K562 (cell line): ENCODE measurements at regions not wholly inside any gene's neighbourhood (a gene's known extent, or its start where the extent isn't known, plus 50 kb on each side); places are given as distances from the start of the nearest gene placed in this dataset.

ENCODE experiments used
- ATAC-seq: fragments of 200-7000 bp; cut with Tn5 transposase; 3 replicates; pipeline ENCODE4 v1.9.1; 2020; ENCODE audit warnings: moderate library complexity
- BruUV-seq: library from RNA; stranded (reverse); fragments of 400-500 nt; replicated peaks from 2 replicates; lab custom pipeline; 2021; lab: Mats Ljungman, UMichigan
- CTCF ChIA-PET: fragments of 300-600 bp; formaldehyde crosslinking; extraction: SDS; loops from one replicate; lab custom pipeline; 2021; ENCODE audit warnings: low intra/inter-chr PET ratio; lab: Yijun Ruan, JAX
- POLR2A ChIA-PET: fragments of 300-600, 350-650 bp; sonication (Branson Sonifier 250); formaldehyde crosslinking; extraction: SDS; loops from one replicate; lab custom pipeline; 2021; ENCODE audit warnings: antibody characterized with exemption, inconsistent platforms; lab: Yijun Ruan, JAX
- DNase-seq, 4 experiments: peaks; one replicate each; pipeline versions ENCODE4 v3.0.0 to v3.0.0-alpha.2; 2011 to 2018; ENCODE audit warnings: low spot score in 3 of 4, mixed read lengths in 3 of 4; ENCODE audit errors: extremely low read depth in 1 of 4
- FAIRE-seq: peaks from 2 replicates; lab custom pipeline; 2011; peaks lifted over from hg19 to GRCh38; lab: Jason Lieb, UNC
- H2AFZ ChIP-seq: 2 replicates; pipeline ENCODE4 v1.6.0; 2011; ENCODE audit warnings: low read depth, low read length, control low read depth, inconsistent platforms
- H3K27ac ChIP-seq: fragments of 200-600 bp; 3 replicates; pipeline ENCODE4 v1.8.0; 2011; ENCODE audit warnings: low read depth, mild to moderate bottlenecking, control low read depth, inconsistent platforms, low read length, moderate library complexity, mixed read lengths; ENCODE audit errors: extremely low read depth
- H3K27me3 ChIP-seq, 2 experiments: fragments of 300-600 bp in 1 of 2; 2 replicates in 1 of 2; 3 replicates in 1 of 2; pipeline versions ENCODE4 v1.6.0 to v1.8.0; 2011; ENCODE audit warnings: inconsistent platforms in 2 of 2, low read length in 2 of 2, mild to moderate bottlenecking in 1 of 2, mixed read lengths in 1 of 2, moderate library complexity in 1 of 2; ENCODE audit not compliant: control insufficient read depth in 2 of 2, insufficient read depth in 2 of 2
- H3K36me3 ChIP-seq: fragments of 300-600 bp; 3 replicates; pipeline ENCODE4 v1.8.0; 2011; ENCODE audit warnings: mild to moderate bottlenecking, low read length, inconsistent platforms; ENCODE audit not compliant: control insufficient read depth, insufficient read depth
- H3K4me1 ChIP-seq, 2 experiments: fragments of 200-600 bp in 1 of 2; replicated peaks in 1 of 2; 2 replicates in 1 of 2; 3 replicates in 1 of 2; pipeline versions ENCODE4 v1.5.1 to v1.8.0; 2011; ENCODE audit warnings: inconsistent platforms in 2 of 2, low read length in 2 of 2, mild to moderate bottlenecking in 1 of 2, mixed read lengths in 1 of 2, moderate library complexity in 1 of 2; ENCODE audit not compliant: control insufficient read depth in 2 of 2, insufficient read depth in 2 of 2
- H3K4me2 ChIP-seq: 2 replicates; pipeline ENCODE4 v1.6.1; 2011; ENCODE audit warnings: low read length, control low read depth, inconsistent platforms, mixed read lengths; ENCODE audit not compliant: insufficient read depth
- H3K4me3 ChIP-seq: fragments of 200-600 bp; sonication (generic), shearing (Covaris generic); 2 replicates; pipeline ENCODE4 v1.5.1; 2016; ENCODE audit warnings: control low read depth, inconsistent platforms
- H3K79me2 ChIP-seq: fragments of 200-600 bp; 3 replicates; pipeline ENCODE4 v1.8.0; 2011; ENCODE audit warnings: low read length, inconsistent platforms; ENCODE audit not compliant: control insufficient read depth, insufficient read depth
- H3K9ac ChIP-seq, 2 experiments: 2 replicates each; pipeline versions ENCODE4 v1.6.0 to v1.6.1; 2011; ENCODE audit warnings: low read depth in 2 of 2, low read length in 2 of 2, control low read depth in 1 of 2, inconsistent platforms in 1 of 2, mild to moderate bottlenecking in 1 of 2, mixed read lengths in 1 of 2; ENCODE audit not compliant: insufficient read depth in 1 of 2
- H3K9me1 ChIP-seq: one replicate; pipeline ENCODE4 v1.6.0; 2011; ENCODE audit warnings: inconsistent platforms, mild to moderate bottlenecking, low read length, moderate library complexity; ENCODE audit not compliant: control insufficient read depth, insufficient read depth
- H3K9me3 ChIP-seq: replicated peaks from 2 replicates; pipeline ENCODE4 v1.5.1; 2011; ENCODE audit warnings: low read depth, low read length, inconsistent platforms; ENCODE audit not compliant: control insufficient read depth, insufficient read depth
- H4K20me1 ChIP-seq: replicated peaks from 2 replicates; pipeline ENCODE4 v1.6.1; 2011; ENCODE audit warnings: low read length, inconsistent platforms, mixed read lengths; ENCODE audit not compliant: control insufficient read depth, insufficient read depth
- CXXC5 ChIP-seq: fragments of 250-450 bp; sonication (Bioruptor Pico); IDR thresholded peaks from 2 replicates; pipeline ENCODE4 v1.8.0; 2022; ENCODE audit warnings: inconsistent platforms, mild to moderate bottlenecking, moderate library complexity
- SNRNP70 ChIP-seq: fragments of 200-400 bp; formaldehyde crosslinking; optimal IDR thresholded peaks from 2 replicates; pipeline ENCODE3; 2017; ENCODE audit warnings: low read depth, low read length
- TCF3 ChIP-seq: sonication (generic); formaldehyde crosslinking; IDR thresholded peaks from 2 replicates; pipeline ENCODE4 v1.4.0; 2020; ENCODE audit warnings: mild to moderate bottlenecking, missing genetic modification reagents
- TCF7L2 ChIP-seq: fragments of 150-350 bp; IDR thresholded peaks from 2 replicates; pipeline ENCODE4 v1.6.1; 2016; ENCODE audit warnings: low read depth, mild to moderate bottlenecking, low read length, moderate library complexity
- U2AF1 ChIP-seq: fragments of 200-400 bp; formaldehyde crosslinking; optimal IDR thresholded peaks from 2 replicates; pipeline ENCODE3; 2017; ENCODE audit warnings: mild to moderate bottlenecking, low read depth, low read length, moderate library complexity
- ZBTB12 ChIP-seq: fragments of 250-450 bp; sonication (Bioruptor Pico); IDR thresholded peaks from 2 replicates; pipeline ENCODE4 v1.4.0; 2020
- ZMIZ1 ChIP-seq, 2 experiments: fragments of 150-350 bp in 1 of 2; IDR thresholded peaks; 2 replicates each; pipeline ENCODE4 v1.6.1; 2012 to 2016; ENCODE audit warnings: low read depth in 2 of 2, low read length in 2 of 2, mild to moderate bottlenecking in 1 of 2, moderate library complexity in 1 of 2
- ZNF121 ChIP-seq: sonication (generic); formaldehyde crosslinking; conservative IDR thresholded peaks from 2 replicates; pipeline ENCODE4 v1.8.0; 2022; ENCODE audit warnings: missing genetic modification reagents
- ZNF445 ChIP-seq: fragments of 250-450 bp; sonication (Bioruptor Pico); IDR thresholded peaks from 2 replicates; pipeline ENCODE4 v1.4.0; 2020; ENCODE audit warnings: low read depth, mild to moderate bottlenecking, moderate library complexity
- ZNF584 ChIP-seq: fragments of 200-800 bp; sonication (Bioruptor generic); IDR thresholded peaks from 2 replicates; pipeline ENCODE4 v1.6.1; 2016; ENCODE audit warnings: low read depth, mild to moderate bottlenecking, missing genetic modification characterization, missing compliant biosample characterization
- WGBS: fragments of 100-300 bp; shearing (Covaris generic); methylation state at CpG from one replicate; pipeline ENCODE4 v1.1.6; 2016; ENCODE audit warnings: low coverage, mixed read lengths; ENCODE audit not compliant: insufficient coverage; ENCODE audit errors: missing lambda C conversion rate; 5-methylcytosine and 5-hydroxymethylcytosine counted together
- in situ Hi-C: fragments of 300-500 bp; cut with MboI; formaldehyde crosslinking; loops from 4 replicates; pipeline ENCODE4 v1.15.0; 2018; ENCODE audit warnings: inconsistent platforms, mixed read lengths
- intact Hi-C: fragments of 100-400 bp; cut with micrococcal nuclease; formaldehyde crosslinking; loops from 2 replicates; pipeline ENCODE4 v1.14.2; 2022

GRCh38 chr18:72605376-72605775 is 61.2 kb upstream of the CBLN2 start:
- no peaks in the 10 kb centered on the region for H3K4me1 ChIP-seq
- H3K9me3 ChIP-seq = no peaks in the 10 kb centered on the region
- no peaks in the 10 kb centered on the region for H4K20me1 ChIP-seq
- CTCF ChIA-PET = no interaction called here
- H3K4me3 ChIP-seq = no peak overlapping the region
- no peaks in the 10 kb centered on the region for H3K27me3 ChIP-seq
- H3K36me3 ChIP-seq = no peaks in the 10 kb centered on the region
- H3K27ac ChIP-seq = no peak overlapping the region
- ATAC-seq (no peak), FAIRE-seq (no peak), DNase-seq (no peak)
- no TSS peak for BruUV-seq
- 0% methylated on average over 1 of the region's 1 CpG for WGBS
- in situ Hi-C loops = no loop called here
- H3K4me2 ChIP-seq = no peak overlapping the region
- POLR2A ChIA-PET = no interaction called here
- H2AFZ ChIP-seq = no peak overlapping the region
- intact Hi-C loops = no loop called here
- H3K9me1 ChIP-seq = no peaks in the 10 kb centered on the region
- no peak overlapping the region for H3K9ac ChIP-seq
- no peaks in the 10 kb centered on the region for H3K79me2 ChIP-seq
- TF ChIP-seq TCF7L2 = no peak
- TF ChIP-seq TCF3 = no peak
- TF ChIP-seq SNRNP70 = no peak

GRCh38 chr18:72601944-72602343 is 57.8 kb upstream of the CBLN2 start:
- Histone ChIP-seq H4K20me1 (no peaks in the 10 kb centered on the region), H3K9me3 (no peaks in the 10 kb centered on the region), H3K4me1 (no peaks in the 10 kb centered on the region), H3K9me1 (no peaks in the 10 kb centered on the region), H3K36me3 (no peaks in the 10 kb centered on the region), H2AFZ (no peak overlapping the region), H3K27me3 (no peaks in the 10 kb centered on the region), H3K27ac (no peak overlapping the region), H3K79me2 (no peaks in the 10 kb centered on the region), H3K9ac (no peak overlapping the region), H3K4me2 (no peak overlapping the region), H3K4me3 (no peak overlapping the region)
- ChIA-PET CTCF (no interaction called here), POLR2A (no interaction called here)
- in situ Hi-C loops (no loop called here), intact Hi-C loops (no loop called here)
- FAIRE-seq = no peak
- ATAC-seq = no peak
- DNase-seq = no peak
- TF ChIP-seq ZBTB12 = no peak
- TF ChIP-seq U2AF1 = no peak
- no peak for TF ChIP-seq ZNF584 (CRISPR knock-in tag)
- no peak for TF ChIP-seq ZMIZ1 (IDR thresholded peaks at IDR 0.05; ENCODE audit: low read depth in 2 of 2, low read length in 2 of 2)
- no peak for TF ChIP-seq ZNF121 (CRISPR knock-in tag)
- TF ChIP-seq CXXC5 (CRISPR knock-in tag) = no peak
- TF ChIP-seq ZNF445 (CRISPR knock-in tag) = no peak
- WGBS = 0% methylated on average over 5 of the region's 6 CpGs
- no TSS peak for BruUV-seq
